GM19395 (cell line): ENCODE measurements at regions not wholly inside any gene's neighbourhood (a gene's known extent, or its start where the extent isn't known, plus 50 kb on each side); places are given as distances from the start of the nearest gene placed in this dataset.

ENCODE experiments used
- ATAC-seq: cut with Tn5 transposase; IDR thresholded peaks from one replicate; pipeline ENCODE4 v1.9.1; 2021; ENCODE audit warnings: mild to moderate bottlenecking, moderate library complexity; ENCODE audit not compliant: unreplicated experiment

DNA sequence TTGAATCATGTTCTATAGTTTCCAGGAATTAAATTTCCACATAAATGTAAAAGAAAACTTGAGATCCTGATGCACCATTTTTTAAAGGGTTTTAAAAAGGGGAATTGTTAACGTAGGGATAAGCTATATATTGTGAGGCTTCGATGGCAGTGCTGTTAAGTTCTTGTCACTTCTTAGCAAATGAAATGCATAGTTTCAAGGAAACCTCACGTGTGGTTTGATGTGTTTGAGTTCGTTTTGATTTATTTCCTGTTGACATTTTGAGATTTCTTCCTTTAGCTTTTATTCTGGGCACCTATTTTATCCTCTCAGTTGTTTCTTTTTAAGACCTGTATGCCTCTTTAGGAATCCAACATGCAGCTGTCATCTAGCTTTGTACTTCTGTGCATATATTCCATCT, 301.0 kb downstream of the DOCK8 start:
- no peak for ATAC-seq

DNA sequence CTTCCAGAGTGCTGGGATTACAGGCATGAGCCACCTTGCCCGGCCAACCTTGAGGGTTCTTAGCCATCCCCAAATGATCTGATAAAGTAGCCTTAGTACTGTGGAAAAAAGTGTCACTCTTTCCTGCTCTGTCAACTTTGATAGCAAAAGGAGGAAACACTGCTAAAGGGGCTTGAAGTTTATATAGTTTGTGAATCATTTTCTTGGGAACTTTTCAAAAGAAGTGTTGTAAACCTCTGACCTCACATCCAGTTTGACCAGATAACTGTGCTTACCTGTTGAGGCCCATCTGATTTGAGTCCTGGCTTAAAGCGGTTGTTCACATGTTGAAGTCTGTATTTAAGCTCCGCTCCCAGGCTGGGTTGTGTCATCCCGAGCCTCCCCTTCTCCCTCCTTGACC, 303.3 kb downstream of the DOCK8 start:
- no peak for ATAC-seq

DNA sequence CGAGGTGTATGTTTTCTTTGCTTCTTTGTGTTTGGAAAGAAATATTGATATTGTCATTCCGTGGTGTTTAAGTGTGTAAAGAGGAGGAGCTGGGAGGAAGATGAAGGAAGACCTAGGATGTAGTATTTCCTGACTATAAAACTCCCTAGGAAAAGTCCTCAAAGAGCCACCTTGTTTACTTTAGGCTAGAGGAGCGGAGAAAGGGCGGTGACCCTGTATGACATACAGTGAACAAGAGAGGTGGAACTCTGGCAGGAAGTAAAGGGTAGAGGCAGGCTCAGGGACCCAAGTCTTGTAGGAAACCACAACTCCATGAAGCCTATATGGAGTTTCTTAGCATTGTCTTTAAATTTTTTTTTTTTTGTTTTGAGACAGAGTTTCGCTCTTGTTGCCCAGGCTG, 303.9 kb downstream of the DOCK8 start:
- no peak for ATAC-seq

DNA sequence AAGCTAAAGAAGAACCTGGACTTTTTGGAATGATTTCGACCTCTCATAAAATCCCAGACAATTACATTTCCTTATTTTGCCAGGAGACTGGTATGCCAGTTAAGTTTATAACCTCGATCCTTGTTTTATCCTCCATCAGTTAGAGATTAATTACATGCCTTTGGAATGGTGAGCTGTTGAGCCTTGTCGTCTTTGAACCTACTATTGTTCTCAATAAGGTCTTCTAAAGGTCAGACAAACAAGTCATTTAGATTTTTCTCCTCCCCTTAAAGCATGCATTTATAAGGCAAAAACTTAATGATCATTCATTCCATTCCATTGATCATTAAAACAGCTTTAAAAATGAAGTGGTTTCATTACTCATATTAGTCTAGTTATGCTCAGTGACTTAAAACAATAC, 304.9 kb downstream of the DOCK8 start:
- no peak for ATAC-seq

DNA sequence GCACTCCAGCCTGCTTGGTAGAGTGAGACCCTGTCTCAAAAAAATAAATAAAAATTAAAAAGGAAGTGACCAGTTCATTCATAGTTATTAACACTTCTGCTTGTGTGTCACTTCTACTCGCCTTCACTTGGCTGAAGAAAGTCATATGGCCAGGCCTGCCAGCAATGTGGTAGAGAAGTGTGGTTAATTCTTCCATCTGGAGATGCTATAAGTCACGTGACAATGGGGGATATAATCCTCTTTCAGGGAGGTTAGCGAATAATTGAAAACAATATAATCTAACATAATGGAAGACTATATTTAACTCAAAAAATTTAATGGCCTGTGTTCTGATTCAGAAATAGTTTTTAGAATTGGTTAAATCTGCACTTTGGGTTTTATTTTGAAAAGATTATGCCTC, 305.6 kb downstream of the DOCK8 start:
- no peak for ATAC-seq

DNA sequence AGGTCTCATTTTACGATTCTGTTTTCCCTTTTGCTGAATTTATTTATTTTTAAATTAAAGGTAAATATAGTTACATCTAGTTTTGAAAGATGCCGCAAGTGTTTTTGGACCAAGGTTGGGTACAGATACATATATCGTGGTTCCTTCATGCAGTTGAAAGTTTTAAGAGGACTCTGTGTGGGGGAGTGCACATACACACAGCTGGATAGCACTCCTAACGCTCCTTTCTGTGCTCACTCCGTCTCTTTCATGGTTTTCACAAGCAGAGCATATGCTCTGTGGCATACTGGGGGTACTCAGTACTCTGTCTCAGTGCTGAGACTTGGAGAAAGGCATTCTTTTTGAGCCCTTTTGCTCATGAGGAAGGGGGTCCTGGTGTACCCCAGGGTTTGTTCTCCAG, 307.5 kb downstream of the DOCK8 start:
- no peak for ATAC-seq

DNA sequence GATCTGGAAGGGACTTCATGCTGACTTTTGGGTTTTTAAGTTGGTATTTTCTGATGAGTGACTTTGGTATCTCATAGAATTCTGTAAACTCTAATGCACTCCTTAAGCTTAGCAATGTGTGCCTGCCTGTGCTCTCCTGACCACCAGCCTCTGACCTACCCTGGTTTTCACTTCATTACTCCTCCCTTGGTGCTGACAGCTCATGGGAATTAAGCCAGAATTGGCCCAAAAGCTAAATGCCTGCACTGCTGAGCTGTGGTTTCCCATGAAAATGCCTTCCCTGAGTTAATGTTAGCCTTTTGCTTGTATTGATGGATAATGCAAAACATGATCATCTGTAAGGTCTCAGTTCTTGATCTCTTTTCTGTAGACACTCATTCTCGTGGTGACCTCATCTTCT, 308.0 kb downstream of the DOCK8 start:
- ATAC-seq = no peak

DNA sequence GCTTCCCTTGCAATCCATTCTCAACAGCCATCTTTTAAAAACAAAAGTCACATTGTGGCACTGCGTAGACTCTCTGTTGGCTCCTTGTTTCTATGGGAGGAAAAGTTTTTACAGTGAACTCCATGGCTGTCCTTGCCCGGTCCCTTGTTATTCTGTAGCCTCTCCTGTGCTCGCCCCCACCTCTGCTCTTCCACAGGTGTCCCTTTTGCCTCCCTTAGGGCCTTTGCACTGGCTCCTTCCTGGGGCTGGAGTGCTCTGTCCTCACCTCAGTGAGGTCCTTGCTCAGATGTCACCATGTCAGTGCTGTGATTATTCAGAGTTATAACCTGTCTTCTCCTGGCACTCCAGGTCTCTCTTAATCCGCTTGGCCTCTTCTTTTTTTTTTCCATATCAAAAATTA, 308.8 kb downstream of the DOCK8 start:
- no peak for ATAC-seq

DNA sequence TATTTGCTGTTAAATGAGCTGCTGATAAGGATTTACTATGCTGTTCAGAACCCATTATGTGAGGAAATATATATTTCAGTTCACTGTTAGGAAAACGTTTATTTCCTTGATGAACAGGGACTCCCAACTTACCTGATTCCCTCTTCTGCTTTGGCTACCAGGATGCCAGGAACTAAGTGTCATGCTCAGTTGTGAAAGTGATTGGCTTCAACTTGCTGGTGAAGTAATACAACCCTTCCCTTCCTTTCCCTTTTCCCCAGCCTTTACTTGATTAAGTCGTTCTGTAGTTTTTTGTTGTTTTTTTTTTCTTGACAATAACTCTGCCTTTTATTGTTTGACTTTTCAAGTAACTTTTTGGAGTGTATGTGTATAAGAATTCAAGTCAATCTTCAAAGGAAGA, 309.3 kb downstream of the DOCK8 start:
- ATAC-seq = no peak

DNA sequence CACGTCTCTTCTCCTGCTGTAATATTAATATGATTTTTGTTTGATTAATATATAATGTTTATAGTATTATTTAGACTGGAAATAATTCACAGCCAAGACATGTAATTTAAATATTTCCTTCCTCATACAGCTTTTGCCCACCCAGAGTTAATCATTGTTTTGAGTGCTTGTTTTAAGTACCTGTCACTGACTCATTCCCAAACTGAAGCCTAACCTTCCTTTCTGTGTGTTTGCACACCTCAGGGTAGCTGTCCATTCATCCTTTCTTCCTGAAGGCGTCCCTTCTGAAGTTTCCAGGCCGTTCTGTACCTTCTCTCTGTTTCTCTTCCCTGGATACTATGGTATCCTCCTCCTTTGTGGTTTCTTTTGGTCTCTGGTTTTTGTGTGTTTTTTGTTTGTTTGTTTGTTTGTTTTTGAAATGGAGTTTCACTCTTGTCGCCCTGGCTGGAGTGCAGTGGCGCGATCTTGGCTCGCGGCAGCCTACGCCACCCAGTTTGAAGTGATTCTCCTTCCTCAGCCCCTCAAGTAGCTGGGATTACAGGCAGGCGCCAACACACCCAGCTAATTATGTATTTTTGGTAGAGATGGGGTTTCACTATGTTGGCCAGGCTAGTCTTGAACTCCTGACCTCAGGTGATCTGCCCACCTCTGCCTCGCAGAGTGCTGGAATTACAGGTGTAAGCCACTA, 312.4 kb downstream of the DOCK8 start:
- peak; percentile 88 for ATAC-seq

DNA sequence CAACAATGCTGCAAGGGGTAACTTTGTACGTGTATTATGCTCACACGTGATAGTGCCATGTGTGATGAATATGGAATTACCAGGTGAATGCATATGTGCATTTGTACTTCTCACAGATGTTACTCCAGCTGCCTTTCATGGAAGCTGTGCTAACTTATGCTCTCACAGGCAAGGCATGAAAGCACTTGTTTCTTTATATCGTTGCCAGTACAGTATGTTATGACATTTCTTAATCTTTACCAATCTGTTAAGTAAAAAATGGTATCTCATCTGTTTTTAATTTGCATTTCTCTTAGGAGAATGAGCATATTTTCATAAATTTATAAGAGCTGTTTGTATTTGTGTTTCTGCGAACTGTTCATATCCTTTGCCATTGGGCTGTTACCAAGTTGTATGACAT, 311.8 kb upstream of the DMRT1 start:
- ATAC-seq = no peak

DNA sequence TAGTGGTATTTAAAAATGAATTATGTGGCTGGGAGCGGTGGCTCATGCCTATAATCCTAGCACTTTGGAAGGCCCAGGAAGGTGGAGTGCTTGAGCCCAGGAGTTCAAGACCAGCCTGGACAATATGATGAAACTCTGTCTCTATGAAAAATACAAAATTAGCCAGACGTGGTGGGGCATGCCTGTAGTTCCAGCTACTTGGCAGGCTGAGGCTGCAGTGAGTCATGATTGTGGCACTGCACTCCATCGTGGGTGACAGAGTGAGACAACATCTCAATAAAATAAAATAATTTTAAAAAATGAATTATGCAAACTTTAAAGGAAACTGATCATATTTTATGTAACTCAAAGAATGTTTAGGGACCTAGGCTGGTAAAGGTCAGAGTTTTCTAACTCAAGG, 310.8 kb upstream of the DMRT1 start:
- ATAC-seq = no peak

DNA sequence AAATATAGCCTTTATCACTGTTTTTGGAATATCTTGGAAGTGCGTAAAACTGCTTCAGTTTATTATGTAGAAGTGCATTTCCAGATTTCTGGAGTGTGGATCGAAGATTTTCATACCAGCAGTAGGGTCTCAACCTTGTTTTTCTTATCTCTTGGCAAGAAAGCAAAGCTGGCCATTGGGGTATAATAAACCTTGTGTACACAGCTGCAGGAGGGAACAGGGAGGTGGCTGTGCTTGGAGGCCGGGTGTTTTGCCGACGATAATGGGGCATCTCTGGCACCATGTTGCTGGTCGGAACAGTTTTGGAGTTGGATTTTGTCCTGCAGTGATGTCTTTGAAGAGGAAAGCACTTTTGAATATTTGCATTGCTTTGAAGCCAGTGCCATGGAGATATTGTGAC, 308.8 kb upstream of the DMRT1 start:
- no peak for ATAC-seq

DNA sequence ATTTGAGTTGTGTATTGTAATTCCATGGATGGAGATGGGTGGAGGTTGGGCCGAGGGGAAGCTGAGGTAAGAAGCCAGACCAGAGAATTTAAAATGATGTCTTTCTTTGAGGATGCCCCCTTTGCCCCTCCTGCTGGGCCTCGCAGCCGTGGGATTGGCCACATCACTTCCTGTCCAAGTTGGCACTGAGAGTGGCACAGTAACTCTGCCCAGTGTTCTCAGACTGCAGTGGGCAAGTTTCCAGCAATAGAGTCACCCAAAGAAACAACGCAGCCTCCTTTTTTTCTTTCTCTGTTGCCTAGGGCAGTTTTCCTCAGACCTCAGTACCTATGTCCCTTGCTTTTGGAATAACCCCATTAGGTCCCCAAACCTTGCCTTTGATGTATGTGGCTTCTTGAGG, 306.6 kb upstream of the DMRT1 start:
- ATAC-seq = no peak

DNA sequence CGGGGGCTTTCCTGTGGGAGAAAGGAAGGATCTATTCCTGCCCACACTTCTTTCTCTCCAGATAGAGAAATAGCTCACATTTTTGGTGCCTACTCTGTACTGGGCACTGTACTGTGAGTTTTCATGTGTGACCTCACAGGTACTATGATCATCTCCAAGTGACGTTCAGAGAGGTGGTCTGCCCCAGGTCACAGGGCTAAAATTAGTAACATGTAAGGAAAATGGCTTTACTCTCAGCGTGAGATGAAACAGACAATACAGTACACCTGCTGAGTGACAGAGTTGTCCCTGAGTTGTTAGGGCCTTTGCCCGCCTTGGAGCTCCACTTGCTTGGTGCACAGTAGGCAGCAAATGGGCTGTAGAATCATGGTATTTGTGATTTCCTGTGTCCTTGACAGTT, 306.1 kb upstream of the DMRT1 start:
- no peak for ATAC-seq

DNA sequence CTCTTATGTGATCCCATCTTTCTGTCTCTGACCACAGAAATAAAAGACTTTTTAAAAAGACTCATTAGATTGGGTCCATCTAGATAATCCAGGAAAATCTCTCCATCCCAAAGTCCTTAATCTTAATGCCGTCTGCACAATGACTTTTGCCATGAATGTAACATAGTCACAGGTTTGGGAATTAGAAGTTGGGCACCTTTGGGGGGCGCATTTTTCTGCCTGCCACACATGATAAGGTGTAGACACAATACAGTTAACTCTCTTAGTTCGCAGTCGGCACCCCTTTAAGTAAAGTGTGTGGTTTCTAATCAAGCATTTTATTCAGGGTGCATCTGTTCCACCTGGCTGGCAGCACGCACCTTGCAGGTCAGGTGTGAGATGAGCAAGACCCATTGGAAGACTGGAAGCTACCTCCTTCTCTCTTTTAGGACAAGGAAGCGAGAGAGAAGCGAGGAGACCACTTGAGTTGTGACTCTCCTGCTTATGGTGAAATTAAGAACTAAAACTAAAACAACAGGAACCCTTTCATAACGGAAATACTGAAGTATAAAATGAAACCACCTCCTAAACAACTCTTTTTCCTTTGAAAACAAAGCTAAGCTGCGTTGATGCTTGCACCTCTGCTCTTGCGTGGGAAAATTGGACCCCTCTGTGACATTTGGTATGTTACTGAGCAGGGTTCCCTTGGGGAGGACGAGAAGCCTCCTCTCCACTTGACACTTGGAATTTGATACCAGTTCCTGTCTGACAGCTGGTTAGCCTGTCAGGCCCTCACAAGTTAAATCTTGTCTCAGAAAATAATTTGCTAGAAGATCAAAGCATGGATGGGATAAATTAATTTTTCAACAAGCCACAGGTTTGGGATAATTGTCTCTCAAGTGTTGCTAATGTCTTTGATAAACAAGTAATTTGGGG, 304.6 kb upstream of the DMRT1 start:
- no peak for ATAC-seq

DNA sequence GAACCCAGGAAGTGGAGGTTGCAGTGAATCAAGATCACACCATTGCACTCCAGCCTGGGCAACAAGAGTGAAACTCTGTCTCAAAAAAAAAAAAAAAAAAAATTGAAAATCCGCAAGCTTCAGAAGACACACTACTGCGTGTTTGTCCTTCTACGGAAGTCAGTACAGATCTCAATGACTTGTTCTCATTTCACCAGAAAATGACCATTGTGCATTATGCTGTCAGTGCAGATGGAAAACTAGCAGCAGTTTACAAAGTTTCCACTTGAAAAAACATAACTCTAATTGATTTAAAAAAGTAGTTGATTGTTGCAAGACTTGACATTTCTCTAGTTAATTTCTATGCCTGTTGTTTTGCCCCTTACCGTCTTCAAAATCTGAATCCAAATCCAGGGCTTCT, 298.0 kb upstream of the DMRT1 start:
- ATAC-seq = no peak

DNA sequence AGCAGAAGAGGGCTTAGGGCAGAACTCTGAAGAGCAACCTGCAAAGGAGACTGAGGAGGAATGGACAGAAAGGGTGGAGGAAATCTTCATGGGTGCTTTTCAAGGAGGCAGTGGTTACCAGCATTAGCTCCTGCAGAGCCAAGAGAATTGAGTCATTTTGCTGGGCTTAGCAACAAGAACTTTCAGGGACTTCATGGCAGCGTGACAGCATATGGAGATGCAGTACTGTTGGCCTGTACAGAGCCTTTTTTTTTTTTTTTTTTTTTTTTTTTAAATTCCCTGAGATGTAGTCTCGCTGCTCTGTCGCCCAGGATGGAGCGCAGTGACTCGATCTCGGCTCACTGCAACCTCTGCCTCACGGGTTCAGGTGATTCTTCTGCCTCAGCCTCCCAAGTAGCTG, 296.0 kb upstream of the DMRT1 start:
- ATAC-seq = no peak

DNA sequence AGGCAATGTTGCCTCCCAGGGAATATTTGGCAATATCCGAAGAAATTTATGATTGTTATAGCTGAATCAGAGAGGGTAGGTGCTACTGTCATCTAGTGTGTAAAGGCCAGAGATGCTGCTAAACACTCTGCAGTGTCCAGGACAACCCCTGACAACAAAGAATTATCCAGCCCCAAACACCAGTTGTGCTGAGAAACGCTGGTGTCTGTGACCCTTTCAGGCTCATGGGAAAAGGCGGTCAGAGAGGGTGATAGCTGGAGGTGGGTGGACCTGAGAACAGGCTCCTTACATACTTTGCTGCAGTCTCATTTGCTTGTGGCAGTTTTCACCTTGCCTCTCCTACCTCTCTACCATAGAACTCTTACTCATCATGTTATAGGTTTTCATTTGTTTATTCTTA, 295.3 kb upstream of the DMRT1 start:
- ATAC-seq = no peak

DNA sequence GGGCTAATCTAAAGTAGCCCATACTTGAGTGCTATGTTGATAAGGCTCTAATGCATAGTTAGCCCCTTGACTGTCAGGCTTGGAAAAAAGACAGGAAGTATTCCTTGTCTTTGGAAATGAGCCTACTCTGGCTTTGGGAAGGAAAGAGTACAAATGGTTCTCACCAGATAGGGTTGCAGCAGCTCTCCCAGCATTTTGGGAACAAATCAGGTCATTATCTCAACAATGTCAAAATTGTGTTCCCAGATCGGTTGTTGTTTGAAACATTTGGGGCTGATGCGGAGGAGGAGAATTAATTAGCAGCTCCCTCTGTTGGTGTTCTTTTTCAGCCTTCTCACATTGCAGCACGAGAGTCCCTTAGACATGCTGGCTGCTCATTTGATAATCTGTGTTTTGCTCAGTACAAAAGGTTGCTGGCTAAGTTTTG, 294.7 kb upstream of the DMRT1 start:
- ATAC-seq = no peak

DNA sequence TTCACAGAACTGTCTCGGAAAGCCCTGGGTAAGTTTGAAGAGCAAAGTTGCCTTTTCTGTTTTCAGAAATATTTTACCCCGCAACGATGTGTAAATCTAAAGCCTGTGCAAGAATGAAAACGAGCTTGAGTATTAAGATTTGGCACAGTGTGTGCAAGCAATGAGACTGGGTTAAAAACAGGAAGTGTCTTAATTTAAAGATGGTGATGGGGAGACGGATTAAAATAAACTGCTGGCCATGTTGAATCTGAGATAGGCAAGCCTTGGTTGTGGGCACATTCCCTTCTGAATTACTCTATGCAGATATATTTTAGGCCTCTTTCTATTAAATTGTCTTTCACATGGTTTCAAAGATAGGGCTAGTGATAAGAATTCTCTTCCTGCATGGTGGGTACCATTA, 294.2 kb upstream of the DMRT1 start:
- no peak for ATAC-seq

DNA sequence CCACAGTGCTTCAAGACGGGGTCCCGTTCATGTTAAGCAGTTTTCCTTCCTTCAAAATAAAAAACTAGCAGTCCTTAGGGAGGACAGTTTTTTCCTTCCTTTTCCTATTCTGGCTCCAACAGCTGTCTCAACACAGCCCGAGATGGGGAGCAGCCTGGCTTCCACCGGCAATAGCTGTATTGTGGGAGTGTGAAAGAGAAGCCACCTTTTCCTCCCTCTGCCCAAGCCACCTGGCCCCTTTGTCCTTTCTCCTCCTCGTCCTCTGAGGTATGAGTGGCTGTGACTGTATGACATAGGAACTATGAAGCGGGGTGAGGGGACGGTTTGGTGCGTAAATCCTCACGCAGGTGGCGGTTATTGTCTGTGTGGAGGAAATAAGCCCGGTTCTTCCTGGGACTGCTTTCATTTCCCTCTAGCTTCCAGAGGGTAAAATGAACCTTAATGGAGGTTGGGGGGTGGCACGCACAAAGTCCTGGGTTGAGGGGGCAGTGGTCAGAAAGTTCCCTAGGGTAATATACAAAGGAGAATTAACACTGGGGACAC, 292.0 kb upstream of the DMRT1 start:
- no peak for ATAC-seq
